ACC112 (cell line): ENCODE measurements at regions not wholly inside any gene's neighbourhood (a gene's known extent, or its start where the extent isn't known, plus 50 kb on each side); places are given as distances from the start of the nearest gene placed in this dataset.

Experiments used
- H2AFZ ChIP-seq: fragments of 200-600 bp; sonication (generic); one replicate; pipeline ENCODE4 v1.6.0; 2017; ENCODE audit warnings: antibody characterized with exemption, low read length; ENCODE audit not compliant: unreplicated experiment
- H3K27ac ChIP-seq: fragments of 200-600 bp; sonication (generic); 2 replicates; pipeline ENCODE4 v1.5.1; 2014; ENCODE audit warnings: low read depth, mild to moderate bottlenecking, antibody characterized with exemption, low read length, moderate library complexity
- H3K27me3 ChIP-seq: fragments of 200-600 bp; sonication (generic); 2 replicates; pipeline ENCODE4 v1.6.1; 2014; ENCODE audit warnings: mild to moderate bottlenecking, antibody characterized with exemption, low read length, moderate library complexity, mixed read lengths; ENCODE audit not compliant: insufficient read depth
- H3K36me3 ChIP-seq: fragments of 200-600 bp; sonication (generic); 2 replicates; pipeline ENCODE4 v1.6.1; 2016; ENCODE audit warnings: mild to moderate bottlenecking, antibody characterized with exemption, low read length, moderate library complexity, mixed read lengths; ENCODE audit not compliant: insufficient read depth
- H3K4me1 ChIP-seq: fragments of 200-600 bp; sonication (generic); one replicate; pipeline ENCODE4 v1.6.1; 2016; ENCODE audit warnings: low read length, mixed read lengths; ENCODE audit not compliant: insufficient read depth, unreplicated experiment, control insufficient read depth
- H3K4me3 ChIP-seq: fragments of 200-600 bp; sonication (generic); 2 replicates; pipeline ENCODE4 v1.5.1; 2014; ENCODE audit warnings: mild to moderate bottlenecking, low read depth, low read length
- H3K79me2 ChIP-seq: fragments of 200-600 bp; sonication (generic); one replicate; pipeline ENCODE4 v1.6.0; 2016; ENCODE audit warnings: low read length; ENCODE audit not compliant: control insufficient read depth, unreplicated experiment, insufficient read depth

- Histone ChIP-seq H2AFZ (no peak overlapping the region), H3K79me2 (no peaks in the 10 kb centered on the region), H3K4me3 (no peak overlapping the region), H3K27me3 (no peaks in the 10 kb centered on the region), H3K4me1 (no peaks in the 10 kb centered on the region), H3K27ac (no peak overlapping the region), H3K36me3 (no peaks in the 10 kb centered on the region)
These were observed 225.8 kb upstream of the NCAM1 start for GRCh38 chr11:112735470-112735869.

- Histone ChIP-seq H3K4me3 (no peak overlapping the region), H3K27ac (no peak overlapping the region), H3K36me3 (no peaks in the 10 kb centered on the region), H3K27me3 (no peaks in the 10 kb centered on the region), H2AFZ (no peak overlapping the region), H3K79me2 (no peaks in the 10 kb centered on the region), H3K4me1 (no peaks in the 10 kb centered on the region)
These were observed 217.2 kb upstream of the NCAM1 start for GRCh38 chr11:112744041-112744440.

GRCh38 chr11:112745973-112746372 lies 215.2 kb upstream of the NCAM1 start:
- H3K27ac ChIP-seq, result no peak overlapping the region
- no peaks in the 10 kb centered on the region for H3K27me3 ChIP-seq
- no peaks in the 10 kb centered on the region for H3K4me1 ChIP-seq
- H3K79me2 ChIP-seq, result no peaks in the 10 kb centered on the region
- no peaks in the 10 kb centered on the region for H3K36me3 ChIP-seq
- no peak overlapping the region for H3K4me3 ChIP-seq
- H2AFZ ChIP-seq, result no peak overlapping the region

GRCh38 chr11:112748252-112748651 lies 213.0 kb upstream of the NCAM1 start:
- Histone ChIP-seq H3K4me1 (no peaks in the 10 kb centered on the region), H3K27me3 (no peaks in the 10 kb centered on the region), H3K4me3 (no peak overlapping the region), H3K79me2 (no peaks in the 10 kb centered on the region), H3K27ac (no peak overlapping the region), H2AFZ (no peak overlapping the region), H3K36me3 (no peaks in the 10 kb centered on the region)

- no peaks in the 10 kb centered on the region for H3K36me3 ChIP-seq
- no peaks in the 10 kb centered on the region for H3K4me1 ChIP-seq
- no peaks in the 10 kb centered on the region for H3K79me2 ChIP-seq
- H3K27ac ChIP-seq, result no peak overlapping the region
- no peaks in the 10 kb centered on the region for H3K27me3 ChIP-seq
- H2AFZ ChIP-seq, result no peak overlapping the region
- H3K4me3 ChIP-seq, result no peak overlapping the region
These were observed 212.3 kb upstream of the NCAM1 start for GRCh38 chr11:112748713-112749543.

GRCh38 chr11:112751329-112751728 lies 209.9 kb upstream of the NCAM1 start:
- Histone ChIP-seq H3K27me3 (no peaks in the 10 kb centered on the region), H3K4me3 (no peak overlapping the region), H3K79me2 (no peaks in the 10 kb centered on the region), H2AFZ (no peak overlapping the region), H3K4me1 (no peaks in the 10 kb centered on the region), H3K27ac (no peak overlapping the region), H3K36me3 (no peaks in the 10 kb centered on the region)

GRCh38 chr11:112751772-112752171 lies 209.4 kb upstream of the NCAM1 start:
- Histone ChIP-seq H3K4me3 (no peak overlapping the region), H3K4me1 (no peaks in the 10 kb centered on the region), H3K27ac (no peak overlapping the region), H3K27me3 (no peaks in the 10 kb centered on the region), H3K36me3 (no peaks in the 10 kb centered on the region), H2AFZ (no peak overlapping the region), H3K79me2 (no peaks in the 10 kb centered on the region)

GRCh38 chr11:112752563-112752962 lies 208.7 kb upstream of the NCAM1 start:
- Histone ChIP-seq H3K4me3 (no peak overlapping the region), H2AFZ (no peak overlapping the region), H3K27me3 (no peaks in the 10 kb centered on the region), H3K4me1 (no peaks in the 10 kb centered on the region), H3K27ac (no peak overlapping the region), H3K36me3 (no peaks in the 10 kb centered on the region), H3K79me2 (no peaks in the 10 kb centered on the region)

- Histone ChIP-seq H3K27ac (no peak overlapping the region), H3K79me2 (no peaks in the 10 kb centered on the region), H3K27me3 (no peaks in the 10 kb centered on the region), H3K36me3 (no peaks in the 10 kb centered on the region), H2AFZ (no peak overlapping the region), H3K4me3 (no peak overlapping the region), H3K4me1 (no peaks in the 10 kb centered on the region)
These were observed 207.5 kb upstream of the NCAM1 start for GRCh38 chr11:112753706-112754105.

GRCh38 chr11:112759418-112759817 lies 201.8 kb upstream of the NCAM1 start:
- Histone ChIP-seq H3K27me3 (no peaks in the 10 kb centered on the region), H3K4me3 (no peak overlapping the region), H2AFZ (no peak overlapping the region), H3K36me3 (no peaks in the 10 kb centered on the region), H3K27ac (no peak overlapping the region), H3K79me2 (no peaks in the 10 kb centered on the region), H3K4me1 (no peaks in the 10 kb centered on the region)

- H3K4me1 ChIP-seq, result no peaks in the 10 kb centered on the region
- no peaks in the 10 kb centered on the region for H3K36me3 ChIP-seq
- no peak overlapping the region for H3K27ac ChIP-seq
- no peaks in the 10 kb centered on the region for H3K79me2 ChIP-seq
- no peaks in the 10 kb centered on the region for H3K27me3 ChIP-seq
- H2AFZ ChIP-seq, result no peak overlapping the region
- H3K4me3 ChIP-seq, result no peak overlapping the region
These were observed 200.7 kb upstream of the NCAM1 start for GRCh38 chr11:112760396-112761059.
